ENCODE measurements at regions not wholly inside any gene's neighbourhood (a gene's known extent, or its start where the extent isn't known, plus 50 kb on each side); places are given as distances from the start of the nearest gene placed in this dataset.

DNA sequence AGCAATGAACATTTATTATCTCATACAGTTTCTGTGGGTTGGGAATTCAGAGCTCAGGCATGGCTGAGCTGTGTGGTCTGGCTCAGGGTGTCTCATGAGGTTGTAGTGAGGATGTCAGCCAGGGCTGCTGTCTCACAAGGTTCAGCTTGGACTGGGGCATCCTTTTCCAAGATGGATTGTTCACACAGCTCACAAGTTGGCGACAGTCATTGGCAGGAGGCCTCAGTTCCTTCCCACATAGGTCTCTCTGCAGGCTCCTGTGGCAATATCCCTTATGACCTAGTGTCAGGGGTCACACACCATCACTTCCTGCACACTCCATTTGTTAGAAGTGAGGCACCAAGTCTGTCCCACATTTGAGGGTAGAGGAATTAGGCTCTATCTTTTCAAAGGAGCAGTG lies 56.0 kb downstream of the RPLP1 start:
- TF ChIP-seq, protein P1, sequence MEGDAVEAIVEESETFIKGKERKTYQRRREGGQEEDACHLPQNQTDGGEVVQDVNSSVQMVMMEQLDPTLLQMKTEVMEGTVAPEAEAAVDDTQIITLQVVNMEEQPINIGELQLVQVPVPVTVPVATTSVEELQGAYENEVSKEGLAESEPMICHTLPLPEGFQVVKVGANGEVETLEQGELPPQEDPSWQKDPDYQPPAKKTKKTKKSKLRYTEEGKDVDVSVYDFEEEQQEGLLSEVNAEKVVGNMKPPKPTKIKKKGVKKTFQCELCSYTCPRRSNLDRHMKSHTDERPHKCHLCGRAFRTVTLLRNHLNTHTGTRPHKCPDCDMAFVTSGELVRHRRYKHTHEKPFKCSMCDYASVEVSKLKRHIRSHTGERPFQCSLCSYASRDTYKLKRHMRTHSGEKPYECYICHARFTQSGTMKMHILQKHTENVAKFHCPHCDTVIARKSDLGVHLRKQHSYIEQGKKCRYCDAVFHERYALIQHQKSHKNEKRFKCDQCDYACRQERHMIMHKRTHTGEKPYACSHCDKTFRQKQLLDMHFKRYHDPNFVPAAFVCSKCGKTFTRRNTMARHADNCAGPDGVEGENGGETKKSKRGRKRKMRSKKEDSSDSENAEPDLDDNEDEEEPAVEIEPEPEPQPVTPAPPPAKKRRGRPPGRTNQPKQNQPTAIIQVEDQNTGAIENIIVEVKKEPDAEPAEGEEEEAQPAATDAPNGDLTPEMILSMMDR (IDR thresholded peaks at IDR 0.05; ENCODE audit: borderline replicate concordance, extremely low read depth, low read length, poor library complexity, severe bottlenecking): no peak
- TF ChIP-seq EZH2 (IDR thresholded peaks at IDR 0.05; ENCODE audit: borderline replicate concordance, low read depth, low read length, severe bottlenecking): no peak
